Left ventricle myocardium inferior (tissue), 1 donor: ENCODE measurements at regions not wholly inside any gene's neighbourhood (a gene's known extent, or its start where the extent isn't known, plus 50 kb on each side); places are given as distances from the start of the nearest gene placed in this dataset.

Source experiments
- DNase-seq: peaks from one replicate; pipeline ENCODE4 v3.0.0-alpha.2; 2020
- H3K27ac ChIP-seq: fragments of 200-600 bp; replicated peaks from 2 replicates; pipeline ENCODE4 v1.8.0; 2021
- H3K27me3 ChIP-seq: fragments of 200-600 bp; 2 replicates; pipeline ENCODE4 v1.8.0; 2021; ENCODE audit warnings: low read depth
- H3K36me3 ChIP-seq: fragments of 200-600 bp; 2 replicates; pipeline ENCODE4 v1.8.0; 2021
- H3K4me1 ChIP-seq: fragments of 200-600 bp; 2 replicates; pipeline ENCODE4 v1.8.0; 2021
- H3K4me3 ChIP-seq: fragments of 200-600 bp; 2 replicates; pipeline ENCODE4 v1.8.0; 2021; ENCODE audit warnings: mild to moderate bottlenecking, moderate library complexity
- H3K9me3 ChIP-seq: fragments of 200-600 bp; replicated peaks from 2 replicates; pipeline ENCODE4 v1.8.0; 2021
- CTCF ChIP-seq: fragments of 200-600 bp; IDR thresholded peaks from 2 replicates; pipeline ENCODE4 v1.8.0; 2021; ENCODE audit warnings: antibody characterized with exemption, mild to moderate bottlenecking, borderline replicate concordance
- intact Hi-C: fragments of 100-400 bp; cut with micrococcal nuclease; formaldehyde crosslinking; loops from one replicate; pipeline ENCODE4 v1.11.0; 2022
- donor health status: DM: no; HTN: yes; CAD: no; lungs with severe emphysema.

DNA sequence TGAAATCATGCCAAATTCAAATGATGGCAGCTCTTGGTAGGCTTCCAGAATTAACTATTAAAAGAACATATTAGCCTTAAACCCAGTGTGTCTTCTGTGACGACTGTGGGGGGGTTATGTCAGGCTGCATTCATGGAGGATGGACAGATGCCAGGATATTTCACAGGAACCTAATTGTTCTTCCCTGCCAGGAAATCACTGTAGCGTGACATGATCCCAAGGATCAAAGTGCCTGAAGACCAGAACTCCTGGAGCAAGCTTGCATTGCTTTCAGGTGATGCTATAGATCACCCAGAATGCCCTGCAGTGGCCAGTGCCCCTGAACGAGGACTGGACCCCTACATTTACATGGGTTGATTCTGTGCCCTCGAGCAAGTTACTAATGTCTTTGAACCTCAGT is 1093.0 kb upstream of the TENM3 start:
- TF ChIP-seq CTCF, result no peak
- H3K36me3 ChIP-seq, result no peaks in the 10 kb centered on the region
- no peak for DNase-seq
- no peak overlapping the region for H3K4me3 ChIP-seq
- H3K27ac ChIP-seq, result no peak overlapping the region
- intact Hi-C loops, result no loop called here
- H3K4me1 ChIP-seq, result no peaks in the 10 kb centered on the region
- no peaks in the 10 kb centered on the region for H3K9me3 ChIP-seq
- peaks cover 10% of the 10 kb centered on the region for H3K27me3 ChIP-seq

GRCh38 chr4:181151856-181152255 is 1091.3 kb upstream of the TENM3 start:
- no peak for DNase-seq

DNA sequence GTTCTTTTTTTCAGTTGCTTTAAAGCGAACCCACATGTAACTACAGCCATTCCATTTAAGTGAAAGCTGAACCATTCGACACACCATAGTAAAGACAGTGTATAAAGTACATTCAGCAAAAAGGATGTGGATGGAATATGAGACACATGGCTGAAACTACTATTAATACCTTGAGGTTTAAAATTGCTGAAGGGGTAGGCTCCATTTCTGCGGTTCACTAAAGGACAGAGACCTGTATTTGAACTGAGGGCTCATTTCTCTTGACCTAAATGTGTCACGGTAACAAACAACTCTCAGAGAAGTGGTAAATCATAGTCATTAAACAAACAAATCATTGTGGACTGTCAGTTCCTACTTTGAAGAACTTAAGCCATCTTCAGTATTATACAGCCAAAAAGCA is 1085.6 kb upstream of the TENM3 start:
- no peak overlapping the region for H3K4me3 ChIP-seq
- no peaks in the 10 kb centered on the region for H3K36me3 ChIP-seq
- H3K4me1 ChIP-seq, result no peaks in the 10 kb centered on the region
- no peak for DNase-seq
- H3K27ac ChIP-seq, result no peak overlapping the region
- intact Hi-C loops, result no loop called here
- no peak for TF ChIP-seq CTCF
- H3K27me3 ChIP-seq, result no peaks in the 10 kb centered on the region
- no peaks in the 10 kb centered on the region for H3K9me3 ChIP-seq

More at GRCh38 chr4:181151856-181152255, 1091.3 kb upstream of the TENM3 start:
- no peak for TF ChIP-seq CTCF
- H3K9me3 ChIP-seq, result no peaks in the 10 kb centered on the region
- no peaks in the 10 kb centered on the region for H3K27me3 ChIP-seq
- no peak overlapping the region for H3K27ac ChIP-seq
- no peaks in the 10 kb centered on the region for H3K36me3 ChIP-seq
- intact Hi-C loops, result no loop called here
- no peak overlapping the region for H3K4me3 ChIP-seq
- no peaks in the 10 kb centered on the region for H3K4me1 ChIP-seq

GRCh38 chr4:181158971-181159370 is 1084.2 kb upstream of the TENM3 start:
- no peak overlapping the region for H3K27ac ChIP-seq
- no peaks in the 10 kb centered on the region for H3K27me3 ChIP-seq
- no peaks in the 10 kb centered on the region for H3K36me3 ChIP-seq
- intact Hi-C loops, result no loop called here
- no peak for DNase-seq
- no peaks in the 10 kb centered on the region for H3K4me1 ChIP-seq
- H3K4me3 ChIP-seq, result no peak overlapping the region
- no peak for TF ChIP-seq CTCF
- no peaks in the 10 kb centered on the region for H3K9me3 ChIP-seq

GRCh38 chr4:181161669-181162068 is 1081.5 kb upstream of the TENM3 start:
- no peaks in the 10 kb centered on the region for H3K9me3 ChIP-seq
- no peaks in the 10 kb centered on the region for H3K27me3 ChIP-seq
- H3K36me3 ChIP-seq, result no peaks in the 10 kb centered on the region
- no peak for DNase-seq
- intact Hi-C loops, result no loop called here
- H3K4me3 ChIP-seq, result no peak overlapping the region
- no peak overlapping the region for H3K27ac ChIP-seq
- H3K4me1 ChIP-seq, result no peaks in the 10 kb centered on the region
- TF ChIP-seq CTCF, result no peak

GRCh38 chr4:181162266-181162665 is 1080.9 kb upstream of the TENM3 start:
- H3K4me1 ChIP-seq, result no peaks in the 10 kb centered on the region
- DNase-seq, result no peak
- H3K27ac ChIP-seq, result no peak overlapping the region
- no peaks in the 10 kb centered on the region for H3K27me3 ChIP-seq
- no peaks in the 10 kb centered on the region for H3K9me3 ChIP-seq
- H3K36me3 ChIP-seq, result no peaks in the 10 kb centered on the region
- no peak overlapping the region for H3K4me3 ChIP-seq
- TF ChIP-seq CTCF, result no peak
- intact Hi-C loops, result no loop called here
